Stimulated activated CD4-positive, alpha-beta T cell treated with anti-CD3 and anti-CD28 coated beads, Interleukin-15, amount 100 ng/mL, for 48 hours (primary cell): ENCODE measurements at regions not wholly inside any gene's neighbourhood (a gene's known extent, or its start where the extent isn't known, plus 50 kb on each side); places are given as distances from the start of the nearest gene placed in this dataset.
"Not testable (repeated sequence)": the region's sequence is repeated elsewhere in the genome, so short reads cannot be mapped to it uniquely, and the experiment has no call there.

Experiments
- DNase-seq, 2 donors: peaks; one replicate each; pipeline ENCODE4 v3.0.0-alpha.2; 2020; ENCODE audit warnings: low read depth in 2 of 2

GRCh38 chr2:11995456-11995855 lies 249.0 kb downstream of the LPIN1 start:
- DNase-seq, result no peak

- DNase-seq, result no peak
Measured at GRCh38 chr2:11996618-11997017, 250.2 kb downstream of the LPIN1 start.

- DNase-seq, result no peak
Measured at GRCh38 chr2:11997142-11997541, 250.7 kb downstream of the LPIN1 start.

GRCh38 chr2:11998218-11998617 lies 251.8 kb downstream of the LPIN1 start:
- no peak for DNase-seq

GRCh38 chr2:11998626-11999378 lies 252.4 kb downstream of the LPIN1 start:
- no peak for DNase-seq

- no peak for DNase-seq
Measured at GRCh38 chr2:12001621-12002020, 255.2 kb downstream of the LPIN1 start.

GRCh38 chr2:12002215-12002614 lies 255.8 kb downstream of the LPIN1 start:
- no peak for DNase-seq

GRCh38 chr2:12004713-12005112 lies 258.3 kb downstream of the LPIN1 start:
- DNase-seq, result no peak

- DNase-seq, result peak; percentile 54 to 61
Measured at GRCh38 chr2:12005886-12006681, 259.7 kb downstream of the LPIN1 start.

- DNase-seq, result no peak
Measured at GRCh38 chr2:12006850-12007249, 260.4 kb downstream of the LPIN1 start.

GRCh38 chr2:12007282-12007681 lies 260.9 kb downstream of the LPIN1 start:
- no peak for DNase-seq

GRCh38 chr2:12008425-12009061 lies 262.1 kb downstream of the LPIN1 start:
- DNase-seq, result no peak

- DNase-seq, result no peak
Measured at GRCh38 chr2:12009323-12009905, 263.0 kb downstream of the LPIN1 start.

GRCh38 chr2:12010059-12010458 lies 263.6 kb downstream of the LPIN1 start:
- DNase-seq, result no peak

GRCh38 chr2:12010779-12011178 lies 264.3 kb downstream of the LPIN1 start:
- no peak for DNase-seq

GRCh38 chr2:12014088-12014960 lies 267.9 kb downstream of the LPIN1 start:
- DNase-seq, result no peak

- DNase-seq, result no peak
Measured at GRCh38 chr2:12017499-12018157, 271.2 kb downstream of the LPIN1 start.

- DNase-seq, result not testable (repeated sequence)
Measured at GRCh38 chr2:12018726-12019125, 272.3 kb downstream of the LPIN1 start.

- DNase-seq, result no peak
Measured at GRCh38 chr2:12020833-12021469, 274.5 kb downstream of the LPIN1 start.

- DNase-seq, result not testable (repeated sequence)
Measured at GRCh38 chr2:12024197-12024907, 277.9 kb downstream of the LPIN1 start.
